CD14-positive monocyte (primary cell): ENCODE measurements at regions not wholly inside any gene's neighbourhood (a gene's known extent, or its start where the extent isn't known, plus 50 kb on each side); places are given as distances from the start of the nearest gene placed in this dataset.
A peak's percentile ranks its signal among the peaks of the same experiment; 100 is the strongest.

Source experiments
- DNase-seq, 3 donors: peaks; one replicate each; pipeline ENCODE4 v3.0.0-alpha.2; 2011 to 2022
- H2AFZ ChIP-seq: 2 replicates; pipeline ENCODE4 v1.6.0; 2012; ENCODE audit warnings: mild to moderate bottlenecking, low read depth, low read length, inconsistent platforms; ENCODE audit not compliant: insufficient read depth, poor library complexity, severe bottlenecking
- H3K27ac ChIP-seq, 2 donors: 1 replicate in 1 of 2; 2 replicates in 1 of 2; pipeline ENCODE4 v1.5.1; 2012 to 2013; ENCODE audit warnings: low read length in 2 of 2, control low read depth in 1 of 2, inconsistent platforms in 1 of 2, low read depth in 1 of 2, mild to moderate bottlenecking in 1 of 2
- H3K27me3 ChIP-seq, 2 donors: one replicate each; pipeline versions ENCODE4 v1.6.0 to v1.6.1; 2011 to 2013; ENCODE audit warnings: low read length in 2 of 2; ENCODE audit not compliant: control insufficient read depth in 2 of 2, insufficient read depth in 2 of 2
- H3K36me3 ChIP-seq, 2 donors: replicated peaks in 1 of 2; 1 replicate in 1 of 2; 2 replicates in 1 of 2; pipeline versions ENCODE4 v1.5.1 to v1.6.1; 2012 to 2013; ENCODE audit warnings: low read length in 2 of 2, control low read depth in 1 of 2, inconsistent platforms in 1 of 2, mild to moderate bottlenecking in 1 of 2; ENCODE audit not compliant: insufficient read depth in 2 of 2, control insufficient read depth in 1 of 2
- H3K4me1 ChIP-seq, 2 donors: 1 replicate in 1 of 2; 2 replicates in 1 of 2; pipeline versions ENCODE4 v1.5.1 to v1.6.1; 2012 to 2013; ENCODE audit warnings: low read length in 2 of 2, control low read depth in 1 of 2, inconsistent platforms in 1 of 2, mild to moderate bottlenecking in 1 of 2, moderate library complexity in 1 of 2; ENCODE audit not compliant: insufficient read depth in 2 of 2, control insufficient read depth in 1 of 2
- H3K4me2 ChIP-seq: replicated peaks from 2 replicates; pipeline ENCODE3; 2012; ENCODE audit warnings: low read length, moderate library complexity, mild to moderate bottlenecking; ENCODE audit not compliant: poor library complexity, severe bottlenecking; ENCODE audit errors: extremely low read depth
- H3K4me3 ChIP-seq, 3 experiments: fragments of 200-600 bp in 1 of 3; sonication (generic) in 1 of 3; replicated peaks in 1 of 3; 1 replicate in 2 of 3; 2 replicates in 1 of 3; pipeline ENCODE4 v1.5.1; 2011 to 2013; ENCODE audit warnings: low read length in 3 of 3, mild to moderate bottlenecking in 3 of 3, control low read depth in 2 of 3, low read depth in 2 of 3, inconsistent platforms in 1 of 3, moderate library complexity in 1 of 3
- H3K79me2 ChIP-seq: 2 replicates; pipeline ENCODE4 v1.6.0; 2012; ENCODE audit warnings: mild to moderate bottlenecking, control low read depth, inconsistent platforms, low read length, moderate library complexity; ENCODE audit not compliant: insufficient read depth
- H3K9ac ChIP-seq: 2 replicates; pipeline ENCODE4 v1.6.0; 2017; ENCODE audit warnings: low read length, mild to moderate bottlenecking; ENCODE audit not compliant: insufficient read depth, poor library complexity, severe bottlenecking
- H3K9me3 ChIP-seq, 2 donors: replicated peaks in 1 of 2; 1 replicate in 1 of 2; 2 replicates in 1 of 2; pipeline versions ENCODE4 v1.5.1 to v1.6.1; 2012 to 2013; ENCODE audit warnings: low read length in 2 of 2, control low read depth in 1 of 2; ENCODE audit not compliant: control insufficient read depth in 1 of 2, insufficient read depth in 1 of 2
- H4K20me1 ChIP-seq: 2 replicates; pipeline ENCODE4 v1.6.0; 2012; ENCODE audit warnings: mild to moderate bottlenecking, low read length, control low read depth, moderate library complexity; ENCODE audit not compliant: insufficient read depth
- H3K27ac Mint-ChIP-seq, 7 donors: one replicate each; pipeline ENCODE4 v1.8.0; 2020; ENCODE audit warnings: mild to moderate bottlenecking in 7 of 7, mixed read lengths in 7 of 7, moderate library complexity in 6 of 7, inconsistent platforms in 2 of 7
- H3K27me3 Mint-ChIP-seq, 3 donors: one replicate each; pipeline ENCODE4 v1.8.0; 2021 to 2022; ENCODE audit warnings: low read depth in 3 of 3, mild to moderate bottlenecking in 3 of 3, mixed read lengths in 3 of 3, moderate library complexity in 3 of 3, inconsistent platforms in 1 of 3
- H3K36me3 Mint-ChIP-seq, 2 donors: one replicate each; pipeline ENCODE4 v1.8.0; 2020; ENCODE audit warnings: mixed read lengths in 2 of 2, inconsistent platforms in 1 of 2, mild to moderate bottlenecking in 1 of 2
- H3K4me1 Mint-ChIP-seq: one replicate; pipeline ENCODE4 v1.8.0; 2020; ENCODE audit warnings: mild to moderate bottlenecking, mixed read lengths
- H3K4me3 Mint-ChIP-seq, 2 donors: one replicate each; pipeline ENCODE4 v1.8.0; 2020; ENCODE audit warnings: mild to moderate bottlenecking in 2 of 2, mixed read lengths in 2 of 2, moderate library complexity in 1 of 2
- H3K9me3 Mint-ChIP-seq, 7 donors: one replicate each; pipeline ENCODE4 v1.8.0; 2020 to 2022; ENCODE audit warnings: mixed read lengths in 7 of 7, mild to moderate bottlenecking in 6 of 7, moderate library complexity in 6 of 7, inconsistent platforms in 2 of 7
- WGBS: methylation state at CpG from one replicate; pipeline ENCODE4 v1.1.5; 2013; ENCODE audit warnings: missing lambda C conversion rate; ENCODE audit not compliant: insufficient coverage; 5-methylcytosine and 5-hydroxymethylcytosine counted together
- intact Hi-C, 2 donors: fragments of 100-400 bp; cut with micrococcal nuclease; formaldehyde crosslinking; loops; one replicate each; pipeline versions ENCODE4 v1.15.0 to v1.15.1; 2023
- TF ChIP-seq, protein P1 (sequence below): fragments of 200-600 bp; IDR thresholded peaks from one replicate; pipeline ENCODE4 v1.8.0; 2022; ENCODE audit warnings: antibody characterized with exemption, mild to moderate bottlenecking

GRCh38 chr2:106299696-106300095 lies 105.6 kb upstream of the UXS1 start:
- Histone ChIP-seq H4K20me1 (no peaks in the 10 kb centered on the region), H2AFZ (no peak overlapping the region), H3K4me2 (no peak overlapping the region), H3K27ac (no peak overlapping the region), H3K4me3 (no peak overlapping the region), H3K36me3 (no peaks in the 10 kb centered on the region), H3K9ac (no peak overlapping the region), H3K4me1 (no peaks in the 10 kb centered on the region), H3K79me2 (no peaks in the 10 kb centered on the region), H3K9me3 (peaks cover 0 to 1% of the 10 kb centered on the region in 2 donors), H3K27me3 (no peaks in the 10 kb centered on the region)
- Mint-ChIP-seq H3K4me3 (no peak overlapping the region), H3K9me3 (peaks cover 1 to 10% (median 3%) of the 10 kb centered on the region in 7 donors), H3K36me3 (no peaks in the 10 kb centered on the region), H3K27me3 (peaks cover 0 to 1% (median 0%) of the 10 kb centered on the region in 3 donors), H3K27ac (no peak overlapping the region), H3K4me1 (no peaks in the 10 kb centered on the region)
- intact Hi-C loops: no loop called here
- 63% methylated on average over 2 of the region's 2 CpGs for WGBS
- TF ChIP-seq, protein P1, sequence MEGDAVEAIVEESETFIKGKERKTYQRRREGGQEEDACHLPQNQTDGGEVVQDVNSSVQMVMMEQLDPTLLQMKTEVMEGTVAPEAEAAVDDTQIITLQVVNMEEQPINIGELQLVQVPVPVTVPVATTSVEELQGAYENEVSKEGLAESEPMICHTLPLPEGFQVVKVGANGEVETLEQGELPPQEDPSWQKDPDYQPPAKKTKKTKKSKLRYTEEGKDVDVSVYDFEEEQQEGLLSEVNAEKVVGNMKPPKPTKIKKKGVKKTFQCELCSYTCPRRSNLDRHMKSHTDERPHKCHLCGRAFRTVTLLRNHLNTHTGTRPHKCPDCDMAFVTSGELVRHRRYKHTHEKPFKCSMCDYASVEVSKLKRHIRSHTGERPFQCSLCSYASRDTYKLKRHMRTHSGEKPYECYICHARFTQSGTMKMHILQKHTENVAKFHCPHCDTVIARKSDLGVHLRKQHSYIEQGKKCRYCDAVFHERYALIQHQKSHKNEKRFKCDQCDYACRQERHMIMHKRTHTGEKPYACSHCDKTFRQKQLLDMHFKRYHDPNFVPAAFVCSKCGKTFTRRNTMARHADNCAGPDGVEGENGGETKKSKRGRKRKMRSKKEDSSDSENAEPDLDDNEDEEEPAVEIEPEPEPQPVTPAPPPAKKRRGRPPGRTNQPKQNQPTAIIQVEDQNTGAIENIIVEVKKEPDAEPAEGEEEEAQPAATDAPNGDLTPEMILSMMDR: no peak
- DNase-seq: no peak

- H3K4me3 Mint-ChIP-seq: no peak overlapping the region
- Histone ChIP-seq H3K79me2 (no peaks in the 10 kb centered on the region), H3K36me3 (no peaks in the 10 kb centered on the region), H3K9me3 (no peaks in the 10 kb centered on the region), H3K4me3 (no peak overlapping the region), H3K27me3 (no peaks in the 10 kb centered on the region), H3K4me2 (no peak overlapping the region), H3K27ac (no peak overlapping the region), H3K4me1 (no peaks in the 10 kb centered on the region), H3K9ac (no peak overlapping the region), H4K20me1 (no peaks in the 10 kb centered on the region), H2AFZ (no peak overlapping the region)
- TF ChIP-seq, protein P1: no peak
- H3K27me3 Mint-ChIP-seq: peaks cover 0 to 1% (median 1%) of the 10 kb centered on the region in 3 donors
- intact Hi-C loops: no loop called here
- H3K4me1 Mint-ChIP-seq: no peaks in the 10 kb centered on the region
- no peak for DNase-seq
- no peaks in the 10 kb centered on the region for H3K36me3 Mint-ChIP-seq
- WGBS: 89% methylated on average over 3 of the region's 8 CpGs
- peak overlapping the region in 1 of 7 donors; percentile 35 for H3K27ac Mint-ChIP-seq
- H3K9me3 Mint-ChIP-seq: peaks cover 0 to 4% (median 2%) of the 10 kb centered on the region in 7 donors
Measured at GRCh38 chr2:106296182-106296815, 102.2 kb upstream of the UXS1 start.
